ENCODE measurements at regions not wholly inside any gene's neighbourhood (a gene's known extent, or its start where the extent isn't known, plus 50 kb on each side); places are given as distances from the start of the nearest gene placed in this dataset.

DNA sequence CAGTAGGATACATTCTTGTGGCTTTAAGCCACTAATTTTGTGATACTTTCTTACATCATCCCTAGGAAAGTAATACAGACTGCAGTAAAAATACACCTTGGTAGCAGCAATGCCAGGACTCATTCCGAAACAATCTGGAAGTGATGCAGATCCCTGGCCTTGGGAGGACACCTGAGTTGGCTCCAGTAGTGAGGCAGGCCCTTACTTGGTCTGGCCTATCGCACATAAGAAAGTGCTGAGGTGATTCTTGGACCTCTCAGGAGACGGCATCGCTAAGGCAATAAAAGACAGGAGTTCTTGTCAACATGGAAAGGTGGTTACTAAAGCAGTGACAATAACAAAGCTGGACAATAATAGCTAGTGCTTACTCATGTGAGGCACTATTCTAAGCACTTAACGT lies 126.5 kb downstream of the SUCNR1 start:
- TF ChIP-seq, protein P1, sequence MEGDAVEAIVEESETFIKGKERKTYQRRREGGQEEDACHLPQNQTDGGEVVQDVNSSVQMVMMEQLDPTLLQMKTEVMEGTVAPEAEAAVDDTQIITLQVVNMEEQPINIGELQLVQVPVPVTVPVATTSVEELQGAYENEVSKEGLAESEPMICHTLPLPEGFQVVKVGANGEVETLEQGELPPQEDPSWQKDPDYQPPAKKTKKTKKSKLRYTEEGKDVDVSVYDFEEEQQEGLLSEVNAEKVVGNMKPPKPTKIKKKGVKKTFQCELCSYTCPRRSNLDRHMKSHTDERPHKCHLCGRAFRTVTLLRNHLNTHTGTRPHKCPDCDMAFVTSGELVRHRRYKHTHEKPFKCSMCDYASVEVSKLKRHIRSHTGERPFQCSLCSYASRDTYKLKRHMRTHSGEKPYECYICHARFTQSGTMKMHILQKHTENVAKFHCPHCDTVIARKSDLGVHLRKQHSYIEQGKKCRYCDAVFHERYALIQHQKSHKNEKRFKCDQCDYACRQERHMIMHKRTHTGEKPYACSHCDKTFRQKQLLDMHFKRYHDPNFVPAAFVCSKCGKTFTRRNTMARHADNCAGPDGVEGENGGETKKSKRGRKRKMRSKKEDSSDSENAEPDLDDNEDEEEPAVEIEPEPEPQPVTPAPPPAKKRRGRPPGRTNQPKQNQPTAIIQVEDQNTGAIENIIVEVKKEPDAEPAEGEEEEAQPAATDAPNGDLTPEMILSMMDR (IDR thresholded peaks at IDR 0.05; ENCODE audit: partially characterized antibody, unreplicated experiment): no peak
- H3K4me1 Mint-ChIP-seq (ENCODE audit: low read depth, unreplicated experiment): no peaks in the 10 kb centered on the region
- H3K4me3 Mint-ChIP-seq (ENCODE audit: unreplicated experiment): no peak overlapping the region
- H3K36me3 Mint-ChIP-seq (ENCODE audit: unreplicated experiment): no peaks in the 10 kb centered on the region
- H3K9me3 Mint-ChIP-seq (ENCODE audit: unreplicated experiment): no peaks in the 10 kb centered on the region
- no peaks in the 10 kb centered on the region for H3K27me3 Mint-ChIP-seq (ENCODE audit: unreplicated experiment)
- DNase-seq: no peak
- H3K27ac Mint-ChIP-seq (ENCODE audit: unreplicated experiment): no peak overlapping the region

DNA sequence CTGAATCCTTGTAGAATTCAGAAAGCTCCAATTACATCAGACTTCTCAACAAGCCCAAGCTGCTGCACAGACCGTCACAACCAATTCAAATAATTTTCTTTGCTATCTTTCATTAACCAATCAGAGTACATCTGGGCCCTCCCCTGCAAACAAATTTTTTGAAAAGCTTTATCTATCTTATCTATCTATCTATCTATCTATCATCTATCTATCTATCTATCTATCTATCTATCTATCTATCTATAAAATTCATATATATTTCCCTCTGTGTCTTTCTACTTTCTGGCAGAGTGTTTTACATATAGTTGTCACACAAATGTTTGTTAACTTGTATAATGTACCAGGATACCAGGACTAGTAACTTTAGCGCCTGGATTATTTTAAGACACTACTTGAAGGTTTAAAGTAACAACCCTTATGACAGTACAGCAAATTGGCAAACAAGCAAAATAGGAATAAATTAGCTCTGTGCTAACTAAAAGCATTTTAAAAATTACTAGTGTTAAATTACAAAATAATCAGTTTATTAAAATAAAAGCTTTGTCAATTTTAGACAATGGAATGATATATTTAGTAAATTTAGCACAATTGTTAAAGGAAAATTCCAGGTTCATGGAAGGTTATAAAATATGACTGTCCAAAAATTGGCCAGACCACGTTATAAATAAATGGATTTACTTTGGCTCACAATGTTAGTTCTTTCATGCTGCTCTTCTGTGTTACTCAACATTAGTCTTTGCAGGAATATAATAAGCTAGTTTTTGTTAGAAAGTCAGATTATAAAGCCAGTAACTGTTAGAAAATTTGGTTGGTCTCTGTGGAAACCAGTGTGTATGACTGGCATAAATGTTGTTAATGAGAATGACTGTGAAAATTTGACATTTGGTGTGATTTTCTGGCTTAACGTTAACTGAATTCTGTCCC lies 138.6 kb downstream of the SUCNR1 start:
- no peaks in the 10 kb centered on the region for H3K9me3 Mint-ChIP-seq (ENCODE audit: unreplicated experiment)
- H3K4me3 Mint-ChIP-seq (ENCODE audit: unreplicated experiment): no peak overlapping the region
- no peaks in the 10 kb centered on the region for H3K36me3 Mint-ChIP-seq (ENCODE audit: unreplicated experiment)
- no peak for DNase-seq
- TF ChIP-seq, protein P1 (IDR thresholded peaks at IDR 0.05; ENCODE audit: partially characterized antibody, unreplicated experiment): no peak
- H3K27ac Mint-ChIP-seq (ENCODE audit: unreplicated experiment): no peak overlapping the region
- no peaks in the 10 kb centered on the region for H3K27me3 Mint-ChIP-seq (ENCODE audit: unreplicated experiment)
- H3K4me1 Mint-ChIP-seq (ENCODE audit: low read depth, unreplicated experiment): no peaks in the 10 kb centered on the region

DNA sequence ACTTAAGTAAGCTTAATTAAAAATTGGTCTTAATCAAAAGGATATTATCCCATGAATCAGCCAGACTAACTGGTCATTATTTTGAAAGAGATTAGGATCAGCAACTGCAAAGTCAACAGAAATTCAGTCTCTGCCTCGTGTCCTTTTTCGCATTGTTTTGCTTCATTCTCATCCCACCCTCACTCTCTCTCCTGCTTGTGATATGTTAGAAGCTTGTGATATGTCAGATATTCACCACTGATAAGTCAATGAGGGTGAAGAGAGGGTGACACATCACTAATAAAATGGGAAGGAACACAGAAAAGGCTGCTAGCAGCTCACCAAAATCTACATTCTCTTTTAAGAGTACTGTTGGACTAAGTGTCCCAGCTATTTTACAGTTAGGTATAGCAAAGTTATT lies 146.1 kb downstream of the SUCNR1 start:
- Mint-ChIP-seq H3K27me3 (ENCODE audit: unreplicated experiment) (peaks cover 1% of the 10 kb centered on the region), H3K4me1 (ENCODE audit: low read depth, unreplicated experiment) (no peaks in the 10 kb centered on the region), H3K4me3 (ENCODE audit: unreplicated experiment) (no peak overlapping the region), H3K36me3 (ENCODE audit: unreplicated experiment) (no peaks in the 10 kb centered on the region), H3K9me3 (ENCODE audit: unreplicated experiment) (no peaks in the 10 kb centered on the region), H3K27ac (ENCODE audit: unreplicated experiment) (no peak overlapping the region)
- TF ChIP-seq, protein P1 (IDR thresholded peaks at IDR 0.05; ENCODE audit: partially characterized antibody, unreplicated experiment): no peak
- no peak for DNase-seq

DNA sequence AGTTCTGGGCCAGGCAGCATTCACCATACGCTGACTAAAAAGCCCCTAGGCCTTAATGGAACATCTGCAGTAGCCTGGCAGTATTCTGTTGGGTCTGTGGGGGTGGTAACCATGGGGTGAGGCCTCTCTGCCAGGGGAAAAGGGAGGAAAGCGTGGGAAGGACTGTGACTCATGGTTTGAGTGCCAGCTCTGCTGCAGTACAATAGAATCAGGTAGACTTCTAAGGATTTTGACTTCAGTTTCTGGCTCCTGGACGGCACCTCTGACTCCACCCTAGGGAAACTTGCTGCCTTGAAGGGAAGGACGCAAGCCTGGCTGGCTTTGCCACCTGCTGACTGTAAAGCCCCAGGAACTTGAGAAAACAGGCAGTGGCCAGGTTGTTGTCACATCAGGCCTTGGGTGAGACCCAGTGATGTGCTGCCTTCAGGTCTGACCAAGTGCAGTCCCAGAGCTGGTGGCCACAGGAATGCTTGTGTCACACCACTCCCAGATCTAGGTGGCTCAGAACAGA lies 148.6 kb downstream of the SUCNR1 start:
- DNase-seq: no peak
- no peaks in the 10 kb centered on the region for H3K4me1 Mint-ChIP-seq (ENCODE audit: low read depth, unreplicated experiment)
- TF ChIP-seq, protein P1 (IDR thresholded peaks at IDR 0.05; ENCODE audit: partially characterized antibody, unreplicated experiment): no peak
- no peak overlapping the region for H3K4me3 Mint-ChIP-seq (ENCODE audit: unreplicated experiment)
- no peaks in the 10 kb centered on the region for H3K36me3 Mint-ChIP-seq (ENCODE audit: unreplicated experiment)
- H3K27ac Mint-ChIP-seq (ENCODE audit: unreplicated experiment): no peak overlapping the region
- H3K27me3 Mint-ChIP-seq (ENCODE audit: unreplicated experiment): peaks cover 1% of the 10 kb centered on the region
- H3K9me3 Mint-ChIP-seq (ENCODE audit: unreplicated experiment): no peaks in the 10 kb centered on the region

DNA sequence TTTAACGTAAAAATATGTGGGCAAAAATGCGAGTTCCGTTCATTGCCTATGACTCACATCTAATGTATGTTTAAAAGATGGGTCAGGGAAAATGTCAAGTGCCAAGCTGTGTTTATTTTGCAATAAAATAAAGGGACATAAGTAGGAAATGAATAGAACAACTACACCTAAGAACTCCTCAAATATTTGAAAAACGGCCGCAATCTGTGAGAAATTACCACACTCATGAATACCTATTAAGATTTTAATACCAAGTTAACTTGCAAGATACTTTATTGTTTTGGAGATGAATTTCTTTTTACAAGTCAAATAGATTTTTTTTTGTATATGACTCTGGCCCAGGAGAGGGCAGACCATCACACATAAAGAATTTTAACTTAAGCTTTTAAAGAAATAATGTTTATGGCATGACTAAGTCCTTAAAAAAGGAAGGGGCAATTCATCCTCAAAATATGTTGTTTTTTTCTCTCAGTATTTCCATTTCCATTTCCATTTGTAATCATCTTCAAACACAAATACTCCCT lies 152.7 kb downstream of the SUCNR1 start:
- Mint-ChIP-seq H3K27me3 (ENCODE audit: unreplicated experiment) (peaks cover 3% of the 10 kb centered on the region), H3K4me1 (ENCODE audit: low read depth, unreplicated experiment) (peaks cover 3% of the 10 kb centered on the region), H3K36me3 (ENCODE audit: unreplicated experiment) (no peaks in the 10 kb centered on the region), H3K9me3 (ENCODE audit: unreplicated experiment) (no peaks in the 10 kb centered on the region), H3K27ac (ENCODE audit: unreplicated experiment) (no peak overlapping the region), H3K4me3 (ENCODE audit: unreplicated experiment) (no peak overlapping the region)
- TF ChIP-seq, protein P1 (IDR thresholded peaks at IDR 0.05; ENCODE audit: partially characterized antibody, unreplicated experiment): no peak
- no peak for DNase-seq
